ENCODE measurements at regions not wholly inside any gene's neighbourhood (a gene's known extent, or its start where the extent isn't known, plus 50 kb on each side); places are given as distances from the start of the nearest gene placed in this dataset.

GRCh38 chr2:58957188-58957840 lies 716.2 kb upstream of the FANCL start:
- Histone ChIP-seq H3K9me3 (no peaks in the 10 kb centered on the region), H3K27ac (no peak overlapping the region), H3K27me3 (no peaks in the 10 kb centered on the region), H3K4me3 (no peak overlapping the region), H3K4me1 (no peaks in the 10 kb centered on the region), H3K36me3 (no peaks in the 10 kb centered on the region)
- TF ChIP-seq CTCF (IDR thresholded peaks at IDR 0.05) (no peak), POLR2A (IDR thresholded peaks at IDR 0.05) (no peak)
- no peak for DNase-seq
- intact Hi-C loops (cut with DNase I; ENCODE audit: low total_unique reads) = no loop called here

- TF ChIP-seq POLR2A (IDR thresholded peaks at IDR 0.05) (no peak), CTCF (IDR thresholded peaks at IDR 0.05) (no peak)
- Histone ChIP-seq H3K27ac (no peak overlapping the region), H3K4me1 (no peaks in the 10 kb centered on the region), H3K4me3 (no peak overlapping the region), H3K36me3 (no peaks in the 10 kb centered on the region), H3K9me3 (no peaks in the 10 kb centered on the region), H3K27me3 (no peaks in the 10 kb centered on the region)
- no peak for DNase-seq
- intact Hi-C loops (cut with DNase I; ENCODE audit: low total_unique reads) = no loop called here
Measured at GRCh38 chr2:58954880-58955385, 713.8 kb upstream of the FANCL start.

GRCh38 chr2:58951722-58952121 lies 710.6 kb upstream of the FANCL start:
- TF ChIP-seq POLR2A (IDR thresholded peaks at IDR 0.05) (no peak), CTCF (IDR thresholded peaks at IDR 0.05) (no peak)
- Histone ChIP-seq H3K27ac (no peak overlapping the region), H3K36me3 (no peaks in the 10 kb centered on the region), H3K27me3 (no peaks in the 10 kb centered on the region), H3K9me3 (no peaks in the 10 kb centered on the region), H3K4me1 (no peaks in the 10 kb centered on the region), H3K4me3 (no peak overlapping the region)
- no peak for DNase-seq
- intact Hi-C loops (cut with DNase I; ENCODE audit: low total_unique reads) = no loop called here

- Histone ChIP-seq H3K27me3 (no peaks in the 10 kb centered on the region), H3K9me3 (no peaks in the 10 kb centered on the region), H3K4me1 (no peaks in the 10 kb centered on the region), H3K27ac (no peak overlapping the region), H3K36me3 (no peaks in the 10 kb centered on the region), H3K4me3 (no peak overlapping the region)
- intact Hi-C loops (cut with DNase I; ENCODE audit: low total_unique reads) = no loop called here
- TF ChIP-seq CTCF (IDR thresholded peaks at IDR 0.05) (no peak), POLR2A (IDR thresholded peaks at IDR 0.05) (no peak)
- DNase-seq = no peak
Measured at GRCh38 chr2:58950795-58951462, 709.8 kb upstream of the FANCL start.

- no peaks in the 10 kb centered on the region for H3K9me3 ChIP-seq
- no peak overlapping the region for H3K4me3 ChIP-seq
- H3K27ac ChIP-seq = no peak overlapping the region
- H3K36me3 ChIP-seq = no peaks in the 10 kb centered on the region
- H3K4me1 ChIP-seq = no peaks in the 10 kb centered on the region
- no peaks in the 10 kb centered on the region for H3K27me3 ChIP-seq
- intact Hi-C loops (cut with DNase I; ENCODE audit: low total_unique reads) = no loop called here
- TF ChIP-seq CTCF (IDR thresholded peaks at IDR 0.05) (no peak), POLR2A (IDR thresholded peaks at IDR 0.05) (no peak)
- DNase-seq = no peak
Measured at GRCh38 chr2:58939388-58939787, 698.3 kb upstream of the FANCL start.
